Motor neuron (in vitro differentiated cells): ENCODE measurements at regions not wholly inside any gene's neighbourhood (a gene's known extent, or its start where the extent isn't known, plus 50 kb on each side); places are given as distances from the start of the nearest gene placed in this dataset.

Source experiments
- ATAC-seq, 8 experiments: fragments of 200-7000 bp; cut with Tn5 transposase; replicated peaks in 6 of 8; 2 replicates each; pipeline ENCODE4 v1.8.0; 2021; ENCODE audit warnings: mild to moderate bottlenecking in 8 of 8, moderate library complexity in 8 of 8
- H3K27ac ChIP-seq, 2 donors: fragments of 250-450 bp; sonication (Bioruptor Pico); 2 replicates each; pipeline ENCODE4 v1.9.0; 2021; ENCODE audit warnings: antibody characterized with exemption in 2 of 2, mild to moderate bottlenecking in 2 of 2, moderate library complexity in 1 of 2
- H3K4me1 ChIP-seq, 2 donors: fragments of 250-450 bp; sonication (Bioruptor Pico); replicated peaks in 1 of 2; 2 replicates each; pipeline ENCODE4 v1.6.1; 2021; ENCODE audit warnings: antibody characterized with exemption in 2 of 2, mild to moderate bottlenecking in 2 of 2, moderate library complexity in 1 of 2
- H3K4me3 ChIP-seq, 5 donors: fragments of 250-450 bp; sonication (Bioruptor Pico); 2 replicates each; pipeline ENCODE4 v1.9.0; 2021; ENCODE audit warnings: antibody characterized with exemption in 5 of 5, mild to moderate bottlenecking in 5 of 5, moderate library complexity in 4 of 5
- WGBS, 10 experiments: fragments of 450-650 bp; shearing (Covaris generic); methylation state at CpG; one replicate each; pipeline ENCODE4 v1.0.0; 2022; 5-methylcytosine and 5-hydroxymethylcytosine counted together
- in situ Hi-C, 9 experiments: fragments of 400-800 bp; cut with MboI; loops; one replicate each; pipeline ENCODE4 v1.15.0; 2021; ENCODE audit warnings: low sequenced_read_pairs in 9 of 9, low pct_unique_long_range_greater_than_20kb in 2 of 9; ENCODE audit not compliant: unreplicated experiment in 9 of 9

DNA sequence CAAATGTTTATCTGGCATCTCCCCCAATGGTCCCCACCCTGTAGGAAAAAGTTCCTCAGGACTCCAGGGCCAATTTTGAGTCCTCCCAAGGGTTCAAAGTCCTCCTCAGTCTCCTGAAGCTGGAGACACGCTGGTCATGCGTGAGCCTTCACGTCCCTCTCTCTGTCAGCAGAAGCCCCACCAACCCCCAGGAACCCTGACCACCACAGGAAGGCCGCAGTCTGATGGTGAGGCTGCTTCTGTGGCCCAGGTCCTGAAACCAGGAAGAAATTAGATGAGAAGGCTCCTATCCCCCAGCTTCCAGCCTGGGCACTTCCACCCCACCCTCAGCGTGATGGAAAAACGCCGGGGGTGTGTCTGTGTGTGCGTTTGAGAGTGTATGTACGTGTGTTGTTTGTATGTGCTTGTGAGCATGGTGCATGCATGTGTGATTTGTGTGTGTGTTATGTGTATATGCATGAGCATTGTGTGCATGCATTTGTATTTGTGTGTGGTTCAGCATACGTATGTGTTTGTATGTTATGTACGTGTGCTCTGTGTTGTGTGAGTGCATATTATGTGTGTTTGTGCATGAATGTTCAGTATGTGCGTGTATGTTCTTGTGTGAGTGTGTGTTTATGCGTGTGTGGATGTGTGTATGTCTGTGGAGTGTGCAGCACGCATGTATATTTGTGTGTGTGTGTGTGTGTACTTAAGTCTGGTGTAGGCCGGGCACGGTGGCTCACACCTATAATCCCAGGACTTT is 92.5 kb downstream of the SIK1 start:
- peaks cover 25 to 35% of the 10 kb centered on the region in 2 donors for H3K4me1 ChIP-seq
- H3K4me3 ChIP-seq, result no peak overlapping the region
- no peak for ATAC-seq
- WGBS, 10 experiments, result 73 to 100% (median 95%) methylated on average over 1 to 9 of the region's 16 CpGs; no CpG with 5 or more reads in 3 of the 10 experiments
- in situ Hi-C loops, result no loop called here
- H3K27ac ChIP-seq, result no peak overlapping the region

DNA sequence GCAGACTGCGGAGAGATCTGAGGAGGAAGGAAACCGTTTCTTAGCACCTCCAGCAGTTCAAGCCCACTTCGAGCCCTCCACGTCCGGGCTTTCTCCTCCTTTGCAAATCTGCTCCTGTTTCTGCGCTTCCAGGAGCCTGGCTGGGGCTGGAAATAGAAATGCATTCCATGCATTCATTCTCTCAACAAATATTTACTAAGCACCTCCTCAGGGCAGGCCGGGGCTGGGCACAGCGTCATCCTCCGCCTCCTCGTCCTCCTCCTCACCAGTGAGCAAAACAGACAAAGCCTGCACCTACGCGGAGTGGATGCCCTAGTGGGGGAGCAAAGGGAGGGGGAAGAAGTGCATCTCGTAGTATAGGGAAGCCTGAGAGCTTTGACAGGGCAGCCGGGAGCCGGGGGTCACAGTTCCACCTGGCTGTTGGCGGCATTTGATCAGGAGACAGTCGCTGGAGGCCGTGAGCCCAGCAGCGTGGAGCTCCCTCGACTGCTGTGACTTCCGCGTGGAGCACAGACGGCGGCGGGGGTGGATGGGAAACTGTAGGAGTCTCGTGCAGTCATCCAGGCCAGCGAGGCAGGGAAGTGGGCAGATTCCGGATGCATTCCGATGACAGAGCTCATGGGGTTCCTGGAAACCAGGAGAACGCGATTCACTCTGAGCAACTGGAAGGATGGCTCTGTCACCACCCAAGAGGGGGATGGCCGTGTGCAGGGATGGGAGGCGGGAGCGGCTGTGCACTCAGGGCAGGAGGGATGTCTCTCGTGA is 93.5 kb downstream of the SIK1 start:
- Histone ChIP-seq H3K27ac (peak overlapping the region; percentile 38 to 66), H3K4me1 (peaks cover 27 to 39% of the 10 kb centered on the region in 2 donors), H3K4me3 (no peak overlapping the region)
- in situ Hi-C loops, result no loop called here
- peak; percentile 68 to 95 (median 74) for ATAC-seq
- WGBS, 10 experiments, result 0 to 60% (median 30%) methylated on average over 1 to 22 of the region's 35 CpGs; no CpG with 5 or more reads in 1 of the 10 experiments

DNA sequence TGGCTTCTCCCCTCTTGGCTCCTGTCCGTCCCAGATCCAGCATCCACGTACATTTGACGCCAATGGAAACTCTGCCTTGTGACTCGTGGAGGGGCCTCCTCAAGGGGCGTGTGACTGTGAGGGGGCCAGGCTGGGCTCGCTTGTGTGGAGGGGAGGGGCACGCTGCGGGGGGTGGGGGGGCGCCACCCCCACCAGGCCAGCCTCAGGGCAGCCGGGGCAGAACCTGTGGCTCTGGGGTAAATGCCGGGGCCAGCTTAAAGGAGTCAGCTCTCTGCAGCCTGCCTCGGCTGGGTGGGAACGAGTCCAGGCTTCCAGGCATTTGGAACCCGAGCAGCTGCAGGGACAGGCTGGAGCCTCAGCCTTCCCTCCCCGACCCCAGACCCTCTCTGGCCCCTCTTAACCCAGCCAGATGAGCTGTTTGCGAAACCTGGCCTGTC is 94.1 kb downstream of the SIK1 start:
- peak overlapping the region; percentile 38 to 66 for H3K27ac ChIP-seq
- no CpG with 5 or more reads among the region's 16 CpGs for WGBS, 10 experiments
- ATAC-seq, result peak; percentile 5 to 64 (median 20)

DNA sequence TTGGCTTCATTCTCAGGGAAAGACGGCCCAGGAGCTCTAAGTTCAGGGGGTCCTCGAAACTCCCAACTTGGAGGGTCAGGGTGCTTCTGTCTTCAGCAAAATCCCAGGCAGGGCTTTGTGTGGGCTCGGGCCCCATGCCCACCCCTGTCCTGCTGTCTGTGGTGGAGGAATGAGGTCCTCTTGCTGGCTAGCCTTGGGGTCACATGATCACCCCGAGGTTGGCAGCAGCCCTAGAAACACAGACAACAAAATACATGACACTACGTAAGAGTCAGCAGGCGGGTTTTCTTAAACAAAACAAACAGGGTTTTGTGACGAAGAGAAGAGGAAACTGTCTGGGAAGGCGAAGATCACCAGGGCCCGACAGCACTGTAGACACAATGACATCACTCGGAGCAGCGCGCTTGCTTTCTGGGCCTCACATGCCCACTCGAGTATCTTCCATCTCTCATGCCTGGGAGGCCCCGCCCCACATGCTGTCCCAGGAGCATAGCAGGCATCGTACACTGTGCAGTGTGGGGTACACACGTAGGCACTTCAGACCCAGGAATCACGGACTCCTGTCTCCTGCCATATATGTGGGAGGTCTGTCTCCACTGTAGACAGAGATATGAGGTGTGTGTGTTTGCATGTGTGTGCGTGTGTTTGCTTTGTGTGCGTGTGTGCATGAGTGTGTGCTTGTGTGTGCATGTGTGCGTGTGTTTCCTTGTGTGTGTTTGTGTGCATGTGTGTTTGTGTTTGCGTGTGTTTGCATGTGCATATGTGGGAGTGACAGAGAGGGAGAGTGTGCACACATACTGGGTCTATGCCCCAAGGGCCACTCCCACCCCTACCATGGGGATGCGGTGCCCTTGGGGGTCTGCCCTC is 94.7 kb downstream of the SIK1 start:
- 61 to 100% (median 82%) methylated on average over 2 to 15 of the region's 22 CpGs; no CpG with 5 or more reads in 3 of the 10 experiments for WGBS, 10 experiments
- H3K4me3 ChIP-seq, result no peak overlapping the region
- in situ Hi-C loops, result no loop called here
- peak in 5 of 8 experiments; percentile 66 to 76 (median 71) for ATAC-seq
- peaks cover 33 to 44% of the 10 kb centered on the region in 2 donors for H3K4me1 ChIP-seq
- H3K27ac ChIP-seq, result peak overlapping the region in 1 of 2 donors; percentile 66

More for the DNA sequence above, 94.1 kb downstream of the SIK1 start:
- H3K4me3 ChIP-seq, result no peak overlapping the region
- in situ Hi-C loops, result no loop called here
- H3K4me1 ChIP-seq, result peaks cover 33 to 44% of the 10 kb centered on the region in 2 donors

DNA sequence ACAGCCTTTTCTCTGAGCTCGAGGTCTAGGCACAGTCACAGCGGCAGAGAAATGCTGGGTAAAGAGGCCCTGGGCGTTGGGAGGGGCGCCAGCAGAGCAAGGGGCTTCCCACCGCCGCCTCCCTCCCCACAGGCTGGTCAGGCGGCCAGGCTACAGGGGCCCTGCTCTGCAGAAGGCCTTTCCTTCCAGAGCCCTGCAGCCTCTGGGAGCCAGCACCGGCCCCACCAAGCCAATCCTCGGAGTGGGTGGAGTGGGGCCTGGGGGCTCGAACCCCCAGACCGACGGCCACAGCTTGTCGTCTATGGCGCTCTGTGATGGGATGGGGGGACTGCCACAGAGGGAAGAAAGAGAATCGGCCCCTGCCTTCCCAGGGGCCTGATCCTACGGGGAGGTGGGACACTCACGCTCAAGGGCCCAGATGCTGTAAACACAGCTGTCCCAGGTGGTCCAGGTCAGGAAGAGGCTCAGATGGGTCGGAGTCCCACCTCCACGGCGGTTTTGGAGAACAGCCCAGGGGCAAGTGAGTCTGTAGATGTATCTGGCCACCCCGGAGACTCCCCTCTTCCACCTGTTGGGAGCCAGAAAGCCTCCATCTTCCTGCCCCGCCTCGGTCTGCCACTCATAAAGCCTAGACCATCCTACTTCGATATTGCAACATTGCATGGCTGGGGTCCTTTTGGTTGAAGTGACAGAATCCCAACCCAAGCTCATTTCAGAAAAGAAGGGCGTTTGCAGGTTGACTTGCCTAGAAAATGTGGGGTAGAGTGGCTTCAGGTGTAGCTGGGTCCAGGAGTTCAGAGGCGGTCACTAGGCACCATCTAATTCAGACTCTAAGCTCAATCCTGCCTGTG is 95.6 kb downstream of the SIK1 start:
- no peak overlapping the region for H3K4me3 ChIP-seq
- peaks cover 33 to 48% of the 10 kb centered on the region in 2 donors for H3K4me1 ChIP-seq
- no peak for ATAC-seq
- in situ Hi-C loops, result no loop called here
- H3K27ac ChIP-seq, result peak overlapping the region in 1 of 2 donors; percentile 54
- 50 to 100% (median 82%) methylated on average over 1 to 10 of the region's 26 CpGs; no CpG with 5 or more reads in 1 of the 10 experiments for WGBS, 10 experiments

DNA sequence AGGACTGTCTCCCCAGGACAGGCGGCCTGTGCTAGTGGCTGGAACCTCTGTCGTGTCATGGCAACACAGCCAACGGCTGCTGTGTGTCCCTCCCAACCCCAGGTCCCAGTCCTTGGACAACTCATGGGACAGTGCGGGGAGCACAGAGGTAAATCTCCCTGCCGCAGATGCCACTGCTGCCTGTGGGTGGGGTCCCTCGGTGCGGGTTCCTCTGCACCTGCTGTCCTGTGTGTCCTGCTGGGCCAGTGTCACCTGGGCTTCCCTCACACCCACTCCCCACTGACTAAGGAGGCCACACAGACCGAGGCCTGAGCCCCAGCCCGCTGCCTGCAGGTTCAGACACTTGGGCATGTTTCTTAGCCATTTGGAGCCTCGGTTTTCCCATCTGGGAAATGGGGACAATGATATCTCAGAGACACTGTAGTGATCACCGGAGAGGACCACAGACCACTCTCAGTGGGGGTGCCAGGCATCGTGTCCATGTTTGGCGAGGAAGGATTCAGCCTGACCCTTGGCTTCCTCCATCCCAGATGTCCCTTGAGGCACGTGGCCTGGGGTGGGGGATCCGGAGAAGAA is 96.5 kb downstream of the SIK1 start:
- no peak overlapping the region for H3K4me3 ChIP-seq
- no peak for ATAC-seq
- no peak overlapping the region for H3K27ac ChIP-seq
- 20 to 100% (median 86%) methylated on average over 1 to 7 of the region's 15 CpGs; no CpG with 5 or more reads in 4 of the 10 experiments for WGBS, 10 experiments
- in situ Hi-C loops, result no loop called here
- H3K4me1 ChIP-seq, result peaks cover 33 to 49% of the 10 kb centered on the region in 2 donors

GRCh38 chr21:43329711-43330269 is 97.1 kb downstream of the SIK1 start:
- in situ Hi-C loops, result no loop called here
- 68 to 100% (median 100%) methylated on average over 1 to 4 of the region's 18 CpGs; no CpG with 5 or more reads in 6 of the 10 experiments for WGBS, 10 experiments
- Histone ChIP-seq H3K4me3 (no peak overlapping the region), H3K4me1 (peaks cover 33 to 49% of the 10 kb centered on the region in 2 donors), H3K27ac (no peak overlapping the region)
- no peak for ATAC-seq

DNA sequence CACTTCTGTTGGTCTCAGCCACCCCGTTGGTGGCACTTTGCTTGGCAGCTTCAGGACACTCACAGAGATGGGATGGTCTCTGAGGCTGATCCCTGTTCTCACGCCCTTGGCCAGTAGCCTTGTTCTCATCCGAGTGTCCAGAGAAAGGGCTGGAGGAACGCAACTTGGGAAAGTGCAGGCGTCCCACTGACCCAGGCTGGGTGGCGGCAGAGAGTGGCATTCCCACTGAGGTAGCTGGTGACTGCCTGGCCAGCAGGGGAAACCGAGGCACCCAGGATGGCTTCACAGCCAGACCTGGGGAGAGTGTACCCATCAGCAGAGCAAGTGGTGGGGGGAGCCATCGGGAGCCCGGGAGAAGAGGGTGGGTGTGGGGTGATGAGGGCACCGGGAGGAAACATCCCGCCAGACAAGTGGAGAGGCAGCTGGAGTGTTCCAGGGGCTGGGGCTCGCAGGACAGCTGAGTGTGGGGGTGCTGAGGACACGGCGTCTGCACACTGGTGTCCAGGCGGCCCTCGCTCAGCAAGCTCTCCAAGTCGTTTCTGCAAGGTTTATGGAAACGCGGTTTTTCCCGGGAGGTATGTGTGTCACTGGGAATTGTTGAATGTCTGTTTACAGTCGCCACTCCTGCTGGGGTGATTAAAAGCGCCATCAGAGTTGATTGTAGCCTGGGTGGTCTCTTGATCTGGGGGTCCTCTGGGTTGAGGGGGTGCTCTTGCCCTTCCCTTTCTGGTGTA is 97.8 kb downstream of the SIK1 start:
- no peak for ATAC-seq
- Histone ChIP-seq H3K27ac (no peak overlapping the region), H3K4me1 (peaks cover 31 to 47% of the 10 kb centered on the region in 2 donors), H3K4me3 (no peak overlapping the region)
- 57 to 94% (median 88%) methylated on average over 3 to 4 of the region's 22 CpGs; no CpG with 5 or more reads in 5 of the 10 experiments for WGBS, 10 experiments
- in situ Hi-C loops, result no loop called here

DNA sequence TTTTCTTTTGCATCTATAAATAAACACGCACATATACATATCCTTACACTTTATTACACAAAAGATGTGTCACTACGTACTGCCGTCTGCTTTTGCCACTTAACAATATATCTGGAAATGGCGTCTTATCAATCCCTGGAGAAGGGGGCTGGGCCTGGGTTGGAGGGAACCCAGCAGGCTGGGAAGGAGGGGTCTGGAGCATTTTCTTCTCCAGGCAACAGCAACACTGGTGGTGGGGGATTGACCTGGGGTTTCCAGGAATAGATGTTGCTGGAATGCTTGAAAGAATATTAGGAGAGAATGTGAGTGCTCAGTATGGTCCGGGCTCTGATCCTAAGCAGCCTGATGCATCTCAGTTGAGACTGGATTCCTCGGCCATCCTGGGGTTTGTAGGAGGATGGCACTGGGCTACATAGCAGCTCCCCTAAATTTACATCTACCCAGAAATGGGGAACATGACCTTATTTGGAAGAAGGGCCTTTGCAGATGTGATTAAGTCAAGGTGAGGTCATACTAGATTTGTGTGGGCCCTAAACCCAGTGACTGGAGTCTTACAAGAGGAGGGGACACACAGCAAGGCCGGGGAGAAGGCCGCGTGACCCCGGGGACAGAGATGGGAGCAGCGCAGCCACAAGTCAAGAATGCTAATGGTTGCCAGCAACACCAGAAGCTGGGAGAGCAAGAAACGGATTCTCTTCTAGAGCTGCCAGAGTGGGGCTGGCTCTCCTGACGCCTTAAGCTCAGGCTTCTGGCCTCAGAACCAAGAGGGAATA is 98.6 kb downstream of the SIK1 start:
- ATAC-seq, result no peak
- Histone ChIP-seq H3K4me1 (peaks cover 23 to 39% of the 10 kb centered on the region in 2 donors), H3K4me3 (no peak overlapping the region), H3K27ac (no peak overlapping the region)
- in situ Hi-C loops, result no loop called here
- 52 to 100% (median 80%) methylated on average over 1 to 6 of the region's 13 CpGs for WGBS, 10 experiments

- in situ Hi-C loops, result no loop called here
- no peak overlapping the region for H3K27ac ChIP-seq
- peaks cover 8 to 17% of the 10 kb centered on the region in 2 donors for H3K4me1 ChIP-seq
- no peak overlapping the region for H3K4me3 ChIP-seq
- ATAC-seq, result no peak
- 42 to 94% (median 79%) methylated on average over 1 to 8 of the region's 11 CpGs; no CpG with 5 or more reads in 2 of the 10 experiments for WGBS, 10 experiments
Measured at GRCh38 chr21:43325968-43326715, 100.8 kb downstream of the SIK1 start.
